ENCODE measurements at regions not wholly inside any gene's neighbourhood (a gene's known extent, or its start where the extent isn't known, plus 50 kb on each side); places are given as distances from the start of the nearest gene placed in this dataset.

DNA sequence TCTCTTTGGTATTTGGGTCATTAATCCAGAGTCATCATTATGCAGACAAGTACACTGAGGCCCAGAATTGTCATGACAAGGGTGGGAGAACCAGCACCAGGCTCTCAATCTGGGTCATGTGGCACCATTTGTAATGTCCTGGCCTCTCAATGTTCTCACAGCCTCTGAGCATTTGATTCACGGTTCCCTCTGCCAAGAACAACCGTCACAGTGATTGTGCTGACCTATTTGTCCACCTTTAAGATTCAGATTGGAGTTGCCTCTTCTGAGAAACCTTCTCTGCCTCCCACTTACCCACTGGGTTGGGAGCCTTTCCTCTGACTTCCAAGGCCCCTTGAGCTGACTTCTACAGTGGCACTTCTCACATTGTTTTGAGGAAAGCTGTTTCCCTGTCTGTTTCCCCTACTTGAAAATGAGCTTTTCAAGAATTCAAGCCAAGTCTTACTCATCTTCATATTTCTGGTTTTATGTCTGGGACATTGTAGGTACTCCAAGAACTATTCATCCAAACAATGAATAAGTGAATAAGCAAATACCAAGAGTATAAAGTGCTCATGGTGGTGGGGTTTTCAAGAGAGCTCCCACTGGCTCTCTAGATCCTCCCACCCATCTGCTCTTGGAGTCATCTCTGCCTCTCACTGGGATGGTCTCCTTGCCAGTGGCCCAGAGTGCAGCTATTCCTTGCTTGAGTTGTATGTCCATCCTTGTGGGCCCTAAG, 126.4 kb upstream of the E2F8 start:
- no peak for DNase-seq (ENCODE audit: low spot score)

- DNase-seq (ENCODE audit: low spot score): no peak
Observed at GRCh38 chr11:19365743-19366410, 125.1 kb upstream of the E2F8 start.

DNA sequence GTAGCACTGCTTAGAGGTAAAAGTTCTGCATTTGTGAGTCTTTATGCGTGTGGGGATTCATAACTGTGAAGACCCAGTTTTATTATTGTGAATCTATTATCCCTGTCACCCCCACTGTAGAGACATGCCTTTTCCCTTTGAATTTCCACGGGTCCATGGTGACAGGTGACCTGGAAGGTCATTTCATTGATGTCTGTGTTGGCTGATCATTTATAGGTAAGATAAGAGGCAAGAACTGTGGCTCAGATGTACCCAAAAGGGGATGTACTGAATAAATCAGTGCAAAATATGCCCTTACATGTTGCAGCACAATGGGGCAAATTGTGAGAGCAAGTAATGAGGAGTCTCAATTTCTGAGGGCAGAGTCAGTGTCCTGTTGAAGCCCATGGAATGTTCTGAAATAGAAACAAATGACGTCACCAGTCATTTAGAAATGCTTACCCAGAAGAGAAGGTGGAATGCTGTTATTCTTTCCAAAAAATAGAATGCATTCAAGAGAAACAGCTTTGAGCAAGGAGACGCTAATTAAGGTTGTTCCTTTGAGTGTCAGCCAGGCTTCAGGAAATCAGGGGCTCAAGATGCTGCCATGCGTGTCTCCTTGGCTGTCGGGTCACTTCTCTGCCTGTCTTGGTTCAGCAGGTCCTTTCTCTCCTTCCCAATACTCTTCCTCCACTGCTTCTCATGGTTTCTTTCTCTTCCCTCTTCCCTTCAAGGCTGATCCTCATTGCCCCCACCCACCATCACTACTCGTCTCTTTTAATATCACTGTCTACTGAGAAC, 118.7 kb upstream of the E2F8 start:
- DNase-seq (ENCODE audit: low spot score): peak; percentile 24

- DNase-seq (ENCODE audit: low spot score): no peak
Observed at GRCh38 chr11:19357943-19358342, 117.2 kb upstream of the E2F8 start.

GRCh38 chr11:19355601-19356000, 114.9 kb upstream of the E2F8 start:
- no peak for DNase-seq (ENCODE audit: low spot score)

GRCh38 chr11:19353287-19353850, 112.6 kb upstream of the E2F8 start:
- no peak for DNase-seq (ENCODE audit: low spot score)

GRCh38 chr11:19352771-19353160, 112.0 kb upstream of the E2F8 start:
- DNase-seq (ENCODE audit: low spot score): no peak

GRCh38 chr11:19352072-19352770, 111.5 kb upstream of the E2F8 start:
- DNase-seq (ENCODE audit: low spot score): no peak

- DNase-seq (ENCODE audit: low spot score): no peak
Observed at GRCh38 chr11:19351426-19351825, 110.7 kb upstream of the E2F8 start.

DNA sequence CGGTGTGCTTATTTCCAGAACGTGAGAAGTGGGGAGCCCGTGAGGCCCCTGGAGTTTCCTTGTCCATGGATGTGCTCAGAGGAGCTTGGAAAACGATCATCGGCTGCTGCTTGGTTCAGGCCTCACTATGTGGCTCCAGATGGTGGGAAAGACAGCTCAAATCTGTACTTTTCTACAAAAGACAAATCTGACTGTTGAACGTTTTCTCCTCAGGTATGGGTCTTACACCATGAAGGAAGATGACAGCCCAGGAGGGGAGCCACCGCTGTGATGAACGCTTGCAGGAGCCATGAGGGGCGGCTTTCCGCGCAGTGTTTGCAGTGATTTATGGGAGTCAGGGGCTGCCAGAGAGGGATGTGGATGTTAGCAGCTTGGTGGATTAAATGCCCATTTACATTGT, 109.4 kb upstream of the E2F8 start:
- no peak for DNase-seq (ENCODE audit: low spot score)

- DNase-seq (ENCODE audit: low spot score): no peak
Observed at GRCh38 chr11:19349340-19350025, 108.7 kb upstream of the E2F8 start.

DNA sequence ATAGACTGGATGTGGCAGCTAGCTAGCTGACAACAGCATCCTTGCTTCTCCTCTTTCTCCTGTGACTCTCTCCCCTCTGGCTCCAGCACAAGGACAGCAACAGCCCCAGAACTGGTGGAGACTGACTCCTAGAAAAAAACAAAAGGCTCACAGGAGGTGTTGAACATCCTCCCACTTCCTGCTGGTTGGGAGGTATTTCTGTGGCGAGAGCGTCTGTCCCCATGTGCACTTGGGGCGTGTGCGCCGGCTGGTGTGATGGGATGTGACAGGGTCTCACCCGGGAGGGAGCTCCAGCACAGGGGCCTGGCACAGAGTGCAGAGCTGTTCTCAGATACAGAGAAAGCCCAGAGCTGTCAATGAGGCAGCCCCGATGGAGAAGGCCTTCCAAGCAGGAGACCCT, 107.2 kb upstream of the E2F8 start:
- no peak for DNase-seq (ENCODE audit: low spot score)

- peak; percentile 48 for DNase-seq (ENCODE audit: low spot score)
Observed at GRCh38 chr11:19345848-19346681, 105.3 kb upstream of the E2F8 start.

DNA sequence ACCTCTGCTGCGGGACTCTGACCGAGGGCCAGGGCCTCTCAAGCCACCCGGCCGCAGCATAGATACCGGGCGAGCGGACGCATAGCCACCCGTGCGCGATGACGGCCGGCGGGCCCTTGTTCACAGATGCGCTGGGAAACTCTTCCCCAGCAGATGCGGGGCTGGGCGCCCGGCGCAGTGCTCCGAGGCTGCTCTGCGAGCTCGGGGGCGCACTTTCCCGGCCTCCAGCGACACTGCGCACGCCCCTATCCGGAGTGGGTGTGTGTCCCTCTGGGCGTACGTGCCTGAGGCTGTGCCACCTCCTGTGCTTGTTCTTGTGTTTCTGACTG, 104.7 kb upstream of the E2F8 start:
- DNase-seq (ENCODE audit: low spot score): peak; percentile 43

GRCh38 chr11:19344661-19345518, 104.1 kb upstream of the E2F8 start:
- DNase-seq (ENCODE audit: low spot score): peak; percentile 74

DNA sequence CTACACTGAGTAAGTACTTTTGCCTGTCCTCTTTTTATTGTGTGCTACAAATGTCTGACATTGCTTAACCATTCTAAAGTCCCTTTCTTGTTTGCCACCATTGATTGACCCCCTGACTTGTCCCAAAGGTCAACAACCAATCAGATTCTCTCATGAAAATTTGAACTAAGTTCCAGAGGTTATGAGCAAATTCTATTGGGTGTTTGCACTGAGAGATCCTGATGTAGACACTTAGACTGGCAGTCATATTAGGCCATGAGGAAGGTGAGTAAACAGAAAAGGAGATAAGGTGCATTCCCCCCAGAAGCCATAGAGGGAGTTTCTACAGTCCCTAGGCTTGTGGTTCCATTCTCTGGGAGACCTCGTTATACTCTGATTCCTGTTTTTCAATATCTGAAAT, 101.3 kb upstream of the E2F8 start:
- no peak for DNase-seq (ENCODE audit: low spot score)

- no peak for DNase-seq (ENCODE audit: low spot score)
Observed at GRCh38 chr11:19338375-19338774, 97.6 kb upstream of the E2F8 start.

GRCh38 chr11:19337779-19338178, 97.0 kb upstream of the E2F8 start:
- no peak for DNase-seq (ENCODE audit: low spot score)

DNA sequence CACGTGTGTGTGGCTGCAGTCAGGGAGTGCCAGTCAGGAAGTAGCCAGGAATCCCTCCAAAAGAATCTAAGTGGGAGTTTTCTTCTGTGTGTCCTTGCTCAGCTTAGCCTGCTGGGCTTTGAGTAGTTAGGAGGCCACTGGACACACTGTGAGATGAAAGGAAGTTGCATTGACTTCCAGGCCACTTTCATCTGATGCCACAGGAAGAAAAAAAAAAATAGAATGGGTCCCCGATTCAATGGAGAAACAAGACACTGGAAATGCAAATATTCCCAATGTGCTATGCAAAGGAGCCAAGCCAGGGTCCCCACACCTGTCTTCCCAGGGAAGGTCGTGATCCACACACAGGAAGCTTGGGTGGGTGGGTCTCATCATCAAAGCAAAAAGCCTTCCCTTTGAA, 95.6 kb upstream of the E2F8 start:
- no peak for DNase-seq (ENCODE audit: low spot score)

- no peak for DNase-seq (ENCODE audit: low spot score)
Observed at GRCh38 chr11:19332476-19332875, 91.7 kb upstream of the E2F8 start.

Measured in hepatic stellate cell (primary cell).